ENCODE measurements at regions not wholly inside any gene's neighbourhood (a gene's known extent, or its start where the extent isn't known, plus 50 kb on each side); places are given as distances from the start of the nearest gene placed in this dataset.

DNA sequence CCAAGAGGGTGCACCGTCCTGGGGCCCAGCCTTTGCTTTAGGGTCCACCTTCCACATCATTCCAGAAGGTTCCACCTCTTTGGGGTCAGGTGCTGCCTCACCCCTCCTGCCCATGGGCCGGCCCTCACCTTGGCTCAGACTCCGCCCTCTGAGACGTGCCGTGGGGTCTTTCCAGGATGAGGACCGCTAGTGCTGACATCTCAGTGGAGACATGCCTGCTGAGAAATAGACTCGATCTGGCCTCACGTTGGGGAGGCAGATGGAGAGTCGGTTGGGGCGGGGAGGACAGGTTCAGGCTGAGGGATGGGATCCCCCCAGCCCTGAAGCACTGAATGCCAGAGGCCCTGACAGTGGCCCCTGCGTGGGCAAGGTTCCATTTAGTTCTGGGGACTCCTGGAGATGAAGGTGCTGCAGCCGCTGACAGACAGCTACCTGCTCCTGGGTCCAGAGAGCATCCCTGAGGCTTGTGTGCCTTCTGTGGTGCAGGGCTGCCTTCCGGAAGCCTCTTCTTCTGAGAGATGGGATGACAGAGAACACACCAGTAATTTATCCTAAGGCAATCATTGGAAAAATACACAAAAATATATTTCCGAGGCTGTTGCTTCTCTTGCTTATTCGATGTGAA, 185.3 kb downstream of the KIF26A start:
- Histone ChIP-seq H3K4me3 (ENCODE audit: low read depth in 1 of 2, low read length in 2 of 2) (no peak overlapping the region), H2AFZ (ENCODE audit: low read depth, low read length) (no peak overlapping the region), H3K27me3 (ENCODE audit: insufficient read depth, low read length, poor library complexity) (no peaks in the 10 kb centered on the region), H3K79me2 (ENCODE audit: insufficient read depth, low read length) (no peaks in the 10 kb centered on the region), H4K20me1 (ENCODE audit: insufficient read depth, low read length) (no peaks in the 10 kb centered on the region), H3K4me1 (ENCODE audit: insufficient read depth, low read length) (no peaks in the 10 kb centered on the region), H3K27ac (ENCODE audit: low read length) (no peak overlapping the region), H3K9me3 (ENCODE audit: insufficient read depth, low read length, severe bottlenecking) (no peaks in the 10 kb centered on the region), H3K36me3 (ENCODE audit: insufficient read depth, low read length) (no peaks in the 10 kb centered on the region), H3K9ac (ENCODE audit: low read depth, low read length) (no peak overlapping the region), H3K4me2 (ENCODE audit: insufficient read depth, low read length) (no peak overlapping the region)
- DNase-seq (no peak), ATAC-seq (ENCODE audit: insufficient read depth, low read depth) (no peak)
- TF ChIP-seq, protein P1, sequence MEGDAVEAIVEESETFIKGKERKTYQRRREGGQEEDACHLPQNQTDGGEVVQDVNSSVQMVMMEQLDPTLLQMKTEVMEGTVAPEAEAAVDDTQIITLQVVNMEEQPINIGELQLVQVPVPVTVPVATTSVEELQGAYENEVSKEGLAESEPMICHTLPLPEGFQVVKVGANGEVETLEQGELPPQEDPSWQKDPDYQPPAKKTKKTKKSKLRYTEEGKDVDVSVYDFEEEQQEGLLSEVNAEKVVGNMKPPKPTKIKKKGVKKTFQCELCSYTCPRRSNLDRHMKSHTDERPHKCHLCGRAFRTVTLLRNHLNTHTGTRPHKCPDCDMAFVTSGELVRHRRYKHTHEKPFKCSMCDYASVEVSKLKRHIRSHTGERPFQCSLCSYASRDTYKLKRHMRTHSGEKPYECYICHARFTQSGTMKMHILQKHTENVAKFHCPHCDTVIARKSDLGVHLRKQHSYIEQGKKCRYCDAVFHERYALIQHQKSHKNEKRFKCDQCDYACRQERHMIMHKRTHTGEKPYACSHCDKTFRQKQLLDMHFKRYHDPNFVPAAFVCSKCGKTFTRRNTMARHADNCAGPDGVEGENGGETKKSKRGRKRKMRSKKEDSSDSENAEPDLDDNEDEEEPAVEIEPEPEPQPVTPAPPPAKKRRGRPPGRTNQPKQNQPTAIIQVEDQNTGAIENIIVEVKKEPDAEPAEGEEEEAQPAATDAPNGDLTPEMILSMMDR (IDR thresholded peaks at IDR 0.05; ENCODE audit: borderline replicate concordance, extremely low read depth, low read length, poor library complexity, severe bottlenecking): no peak
- no peak for TF ChIP-seq EZH2 (IDR thresholded peaks at IDR 0.05; ENCODE audit: borderline replicate concordance, low read depth, low read length, severe bottlenecking)

- no peak overlapping the region for H3K4me2 ChIP-seq (ENCODE audit: insufficient read depth, low read length)
Observed at GRCh38 chr14:104326848-104327247, 188.5 kb downstream of the KIF26A start.

DNA sequence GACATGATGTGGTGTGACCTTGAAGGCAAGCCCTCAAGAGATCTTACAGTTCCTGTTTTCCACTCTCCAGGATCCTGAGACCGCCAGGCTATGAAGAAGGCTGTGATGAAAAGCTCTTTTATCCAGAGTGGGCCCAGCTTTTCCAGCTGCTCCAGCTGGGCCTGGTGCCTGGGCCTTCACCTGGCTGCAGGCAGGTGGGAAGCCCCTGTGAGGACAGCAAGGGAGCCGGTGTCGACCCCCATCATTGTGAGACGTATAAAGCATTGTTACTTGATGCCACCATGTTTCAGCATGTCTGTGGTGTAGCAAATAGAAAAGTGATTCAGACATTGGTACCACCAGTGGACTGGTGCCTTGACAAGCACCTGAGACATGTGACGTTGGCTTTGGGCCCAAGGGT, 190.2 kb downstream of the KIF26A start:
- no peak for ATAC-seq (ENCODE audit: insufficient read depth, low read depth)
- H3K27ac ChIP-seq (ENCODE audit: low read length): no peak overlapping the region

More at GRCh38 chr14:104326848-104327247, 188.5 kb downstream of the KIF26A start:
- H2AFZ ChIP-seq (ENCODE audit: low read depth, low read length): no peak overlapping the region
- no peak for DNase-seq
- no peak for ATAC-seq (ENCODE audit: insufficient read depth, low read depth)
- no peaks in the 10 kb centered on the region for H3K79me2 ChIP-seq (ENCODE audit: insufficient read depth, low read length)
- H3K36me3 ChIP-seq (ENCODE audit: insufficient read depth, low read length): no peaks in the 10 kb centered on the region
- H4K20me1 ChIP-seq (ENCODE audit: insufficient read depth, low read length): no peaks in the 10 kb centered on the region
- TF ChIP-seq EZH2 (IDR thresholded peaks at IDR 0.05; ENCODE audit: borderline replicate concordance, low read depth, low read length, severe bottlenecking): no peak
- TF ChIP-seq, protein P1 (IDR thresholded peaks at IDR 0.05; ENCODE audit: borderline replicate concordance, extremely low read depth, low read length, poor library complexity, severe bottlenecking): no peak
- no peak overlapping the region for H3K9ac ChIP-seq (ENCODE audit: low read depth, low read length)
- no peaks in the 10 kb centered on the region for H3K9me3 ChIP-seq (ENCODE audit: insufficient read depth, low read length, severe bottlenecking)
- no peak overlapping the region for H3K4me3 ChIP-seq (ENCODE audit: low read depth in 1 of 2, low read length in 2 of 2)
- H3K4me1 ChIP-seq (ENCODE audit: insufficient read depth, low read length): no peaks in the 10 kb centered on the region
- H3K27ac ChIP-seq (ENCODE audit: low read length): no peak overlapping the region
- H3K27me3 ChIP-seq (ENCODE audit: insufficient read depth, low read length, poor library complexity): no peaks in the 10 kb centered on the region

More for the DNA sequence above, 190.2 kb downstream of the KIF26A start:
- no peaks in the 10 kb centered on the region for H3K9me3 ChIP-seq (ENCODE audit: insufficient read depth, low read length, severe bottlenecking)
- no peaks in the 10 kb centered on the region for H3K36me3 ChIP-seq (ENCODE audit: insufficient read depth, low read length)
- no peak overlapping the region for H2AFZ ChIP-seq (ENCODE audit: low read depth, low read length)
- no peak for DNase-seq
- H3K4me3 ChIP-seq (ENCODE audit: low read depth in 1 of 2, low read length in 2 of 2): no peak overlapping the region
- H3K9ac ChIP-seq (ENCODE audit: low read depth, low read length): no peak overlapping the region
- H3K4me2 ChIP-seq (ENCODE audit: insufficient read depth, low read length): no peak overlapping the region
- H3K27me3 ChIP-seq (ENCODE audit: insufficient read depth, low read length, poor library complexity): no peaks in the 10 kb centered on the region
- H3K4me1 ChIP-seq (ENCODE audit: insufficient read depth, low read length): no peaks in the 10 kb centered on the region
- no peaks in the 10 kb centered on the region for H4K20me1 ChIP-seq (ENCODE audit: insufficient read depth, low read length)
- H3K79me2 ChIP-seq (ENCODE audit: insufficient read depth, low read length): no peaks in the 10 kb centered on the region
- TF ChIP-seq, protein P1 (IDR thresholded peaks at IDR 0.05; ENCODE audit: borderline replicate concordance, extremely low read depth, low read length, poor library complexity, severe bottlenecking): no peak
- no peak for TF ChIP-seq EZH2 (IDR thresholded peaks at IDR 0.05; ENCODE audit: borderline replicate concordance, low read depth, low read length, severe bottlenecking)
